HEK293T (cell line): ENCODE measurements at regions not wholly inside any gene's neighbourhood (a gene's known extent, or its start where the extent isn't known, plus 50 kb on each side); places are given as distances from the start of the nearest gene placed in this dataset.

ENCODE experiments used
- CTCF ChIA-PET: fragments of 350-600 bp; formaldehyde crosslinking; extraction: SDS; loops from one replicate; lab custom pipeline; 2021; ENCODE audit warnings: antibody characterized with exemption, inconsistent platforms; lab: Yijun Ruan, JAX
- POLR2A ChIA-PET: fragments of 350-600 bp; formaldehyde crosslinking; extraction: SDS; loops from one replicate; lab custom pipeline; 2020; ENCODE audit warnings: antibody characterized with exemption, inconsistent platforms; lab: Yijun Ruan, JAX
- DNase-seq: peaks from one replicate; pipeline ENCODE4 v3.0.0; 2012; ENCODE audit warnings: mixed read lengths; ENCODE audit errors: extremely low spot score
- ARNT ChIP-seq: fragments of 450-650 bp; IDR thresholded peaks from 2 replicates; pipeline ENCODE4 v1.6.1; 2017; ENCODE audit warnings: mild to moderate bottlenecking
- BHLHE40 ChIP-seq: fragments of 450-650 bp; IDR thresholded peaks from 2 replicates; pipeline ENCODE4 v1.6.1; 2016; ENCODE audit warnings: mild to moderate bottlenecking, moderate library complexity, borderline replicate concordance
- CTBP1 ChIP-seq: fragments of 450-650 bp; IDR thresholded peaks from 2 replicates; pipeline ENCODE4 v1.6.1; 2016; ENCODE audit warnings: borderline replicate concordance
- ELF4 ChIP-seq: fragments of 450-650 bp; IDR thresholded peaks from 2 replicates; pipeline ENCODE4 v1.6.1; 2017; ENCODE audit warnings: antibody characterized with exemption
- FOXA1 ChIP-seq: fragments of 450-650 bp; IDR thresholded peaks from 2 replicates; pipeline ENCODE4 v1.6.1; 2016; ENCODE audit warnings: mild to moderate bottlenecking
- FOXK2 ChIP-seq: fragments of 450-650 bp; IDR thresholded peaks from 2 replicates; pipeline ENCODE4 v1.6.1; 2016; ENCODE audit warnings: mild to moderate bottlenecking
- FOXM1 ChIP-seq: fragments of 450-650 bp; IDR thresholded peaks from 2 replicates; pipeline ENCODE4 v1.6.1; 2017; ENCODE audit warnings: mild to moderate bottlenecking, borderline replicate concordance
- HDGF ChIP-seq: fragments of 450-650 bp; IDR thresholded peaks from 2 replicates; pipeline ENCODE4 v1.6.1; 2017; ENCODE audit warnings: antibody characterized with exemption, borderline replicate concordance
- L3MBTL2 ChIP-seq: fragments of 450-650 bp; conservative IDR thresholded peaks from 2 replicates; pipeline ENCODE4 v1.6.1; 2016; ENCODE audit warnings: mild to moderate bottlenecking
- LEF1 ChIP-seq: fragments of 450-650 bp; IDR thresholded peaks from 2 replicates; pipeline ENCODE4 v1.6.1; 2017; ENCODE audit warnings: mild to moderate bottlenecking, borderline replicate concordance
- NFRKB ChIP-seq: fragments of 450-650 bp; IDR thresholded peaks from 2 replicates; pipeline ENCODE4 v1.6.1; 2016; ENCODE audit warnings: mild to moderate bottlenecking, moderate library complexity
- PKNOX1 ChIP-seq: fragments of 450-650 bp; IDR thresholded peaks from 2 replicates; pipeline ENCODE4 v1.6.1; 2016
- SP1 ChIP-seq: fragments of 450-650 bp; IDR thresholded peaks from 2 replicates; pipeline ENCODE4 v1.6.1; 2017
- SUZ12 ChIP-seq: fragments of 450-650 bp; IDR thresholded peaks from 2 replicates; pipeline ENCODE4 v1.6.1; 2016; ENCODE audit warnings: mild to moderate bottlenecking
- TARDBP ChIP-seq: fragments of 450-650 bp; IDR thresholded peaks from 2 replicates; pipeline ENCODE4 v1.6.1; 2016
- ZNF384 ChIP-seq: fragments of 450-650 bp; IDR thresholded peaks from 2 replicates; pipeline ENCODE4 v1.6.1; 2016

- CTCF ChIA-PET, result interaction anchor here (0.7 to 3.1 kb wide), 2 partner anchors 15 kb away, joined by 3 to 11 read pairs; no protein-coding TSS in a partner anchor
- TF ChIP-seq SP1 (no peak), LEF1 (no peak), HDGF (no peak), CTBP1 (no peak), PKNOX1 (peak; percentile 28; the same call in 1 of the 2 replicates), ZNF384 (no peak), ELF4 (no peak)
- POLR2A ChIA-PET, result no interaction called here
- no peak for DNase-seq
Observed at GRCh38 chr6:169846286-169847056, 95.0 kb downstream of the ERMARD start.

DNA sequence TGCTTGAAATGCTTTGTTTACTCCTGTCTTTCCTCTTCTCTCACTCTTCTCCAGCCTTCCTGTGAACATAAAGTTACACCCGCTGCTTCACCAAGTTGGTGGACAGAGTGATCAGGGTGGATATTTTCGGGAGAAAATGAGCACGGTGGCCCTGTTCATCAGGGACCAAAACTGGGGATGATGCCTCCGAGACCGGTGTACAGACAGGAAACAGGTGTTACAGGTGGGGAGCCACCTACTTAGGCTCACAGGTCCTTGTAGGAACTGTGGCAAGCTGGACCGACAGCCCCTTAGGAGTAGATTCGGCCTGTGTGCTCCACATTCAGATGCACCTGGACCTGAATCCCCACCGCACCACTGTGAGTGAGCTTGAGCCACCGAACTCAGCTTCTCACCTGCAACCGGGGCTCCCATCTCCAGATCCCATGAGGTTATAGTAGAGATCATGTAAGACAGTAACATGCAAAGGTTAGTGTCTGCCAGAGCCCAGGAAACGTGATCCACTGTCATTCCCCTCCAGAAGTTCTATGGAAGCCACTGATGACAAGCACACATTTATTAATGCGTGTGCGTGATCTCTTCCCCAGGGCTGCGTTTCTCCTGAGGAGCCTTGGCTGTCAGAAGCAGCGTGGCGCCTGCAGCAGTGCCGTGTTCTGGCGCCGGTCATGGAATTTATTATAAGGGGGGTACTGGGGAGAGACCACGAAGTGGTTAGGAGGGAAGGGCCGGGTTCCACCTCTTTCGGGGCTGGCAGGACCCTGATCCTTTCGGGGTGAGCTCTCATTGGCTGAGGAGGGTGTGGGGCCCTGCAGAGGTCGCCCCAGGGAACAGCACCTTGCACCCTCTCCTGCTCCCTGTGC lies 94.2 kb downstream of the ERMARD start:
- ChIA-PET POLR2A (no interaction called here), CTCF (interaction anchor here (3.1 kb wide), 1 partner anchor 14 kb away, joined by 11 read pairs; no protein-coding TSS in a partner anchor)
- no peak for TF ChIP-seq ELF4
- no peak for TF ChIP-seq BHLHE40
- TF ChIP-seq FOXA1, result no peak
- no peak for DNase-seq

DNA sequence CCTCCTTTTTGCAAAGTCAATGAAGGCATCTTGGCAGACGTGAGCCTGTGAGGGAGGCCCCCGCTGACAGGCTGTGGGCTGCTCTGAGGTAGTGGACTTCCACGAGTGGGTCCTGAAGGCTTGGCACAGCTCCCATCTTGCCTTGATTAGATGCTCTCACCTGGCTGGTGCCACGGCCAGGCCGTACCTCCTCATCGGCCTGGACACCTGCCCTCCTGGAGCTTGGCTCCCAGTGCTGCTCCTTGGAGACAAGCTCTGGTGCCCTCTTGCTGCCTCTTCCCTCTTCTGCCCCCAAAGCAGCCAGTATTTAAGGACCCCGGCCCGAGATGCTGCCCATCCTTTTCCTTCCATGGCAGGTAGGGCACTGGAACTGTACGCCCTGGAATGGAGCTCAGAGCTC lies 93.5 kb downstream of the ERMARD start:
- POLR2A ChIA-PET, result no interaction called here
- CTCF ChIA-PET, result interaction anchor here (3.1 kb wide), 1 partner anchor 13 kb away, joined by 11 read pairs; no protein-coding TSS in a partner anchor
- TF ChIP-seq FOXM1 (no peak), SUZ12 (no peak), ZNF384 (no peak), LEF1 (no peak), PKNOX1 (no peak), HDGF (no peak), SP1 (no peak), FOXK2 (no peak), L3MBTL2 (no peak), TARDBP (no peak), FOXA1 (no peak), NFRKB (no peak), BHLHE40 (no peak), ARNT (no peak), ELF4 (no peak), CTBP1 (no peak)
- no peak for DNase-seq

DNA sequence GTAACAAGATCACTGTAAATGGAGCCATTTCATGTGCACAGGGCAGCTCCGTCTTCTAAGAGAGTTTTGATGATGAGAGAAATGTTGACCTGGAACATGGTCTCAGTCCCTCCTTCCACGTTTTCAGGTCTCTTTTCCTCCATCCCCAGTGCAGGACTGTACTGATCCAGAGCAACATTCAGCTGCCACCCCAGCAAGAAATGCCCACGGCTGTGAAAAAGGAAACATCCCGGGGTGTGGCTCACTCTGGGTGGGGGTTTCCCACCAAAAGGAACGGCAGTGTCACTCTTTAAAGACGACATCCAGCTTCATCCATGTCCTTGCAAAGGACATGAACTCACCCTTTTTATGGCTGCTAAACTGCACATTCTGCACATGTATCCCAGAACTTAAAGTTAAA lies 92.6 kb downstream of the ERMARD start:
- POLR2A ChIA-PET, result no interaction called here
- no peak for DNase-seq
- CTCF ChIA-PET, result interaction anchor here (3.1 kb wide), 1 partner anchor 12 kb away, joined by 11 read pairs; no protein-coding TSS in a partner anchor
- no peak for TF ChIP-seq SUZ12
- no peak for TF ChIP-seq LEF1
- no peak for TF ChIP-seq HDGF
- no peak for TF ChIP-seq FOXK2
- TF ChIP-seq FOXA1, result no peak
- TF ChIP-seq BHLHE40, result no peak
- TF ChIP-seq SP1, result no peak
- no peak for TF ChIP-seq ELF4

- CTCF ChIA-PET, result interaction anchor here (3.1 kb wide), 1 partner anchor 11 kb away, joined by 11 read pairs; no protein-coding TSS in a partner anchor
- no peak for DNase-seq
- no peak for TF ChIP-seq PKNOX1
- no peak for TF ChIP-seq ARNT
- TF ChIP-seq FOXM1, result no peak
- TF ChIP-seq NFRKB, result no peak
- TF ChIP-seq BHLHE40, result no peak
- no peak for TF ChIP-seq ZNF384
- no peak for TF ChIP-seq CTBP1
- no peak for TF ChIP-seq ELF4
- no peak for TF ChIP-seq L3MBTL2
- no peak for TF ChIP-seq FOXA1
- no peak for TF ChIP-seq HDGF
- POLR2A ChIA-PET, result no interaction called here
Observed at GRCh38 chr6:169843110-169843509, 91.7 kb downstream of the ERMARD start.
